Bronchial epithelial cell (primary cell): ENCODE measurements at regions not wholly inside any gene's neighbourhood (a gene's known extent, or its start where the extent isn't known, plus 50 kb on each side); places are given as distances from the start of the nearest gene placed in this dataset.

Experiments used
- DNase-seq: peaks from one replicate; pipeline ENCODE4 v3.0.0-alpha.2; 2010; ENCODE audit warnings: low read depth
- FAIRE-seq: peaks from 2 replicates; lab custom pipeline; 2011; peaks lifted over from hg19 to GRCh38; lab: Jason Lieb, UNC
- H3K27me3 ChIP-seq: 2 replicates; pipeline ENCODE4 v1.5.1; 2011; ENCODE audit warnings: low read length; ENCODE audit not compliant: control insufficient read depth, insufficient read depth
- H3K36me3 ChIP-seq: 2 replicates; pipeline ENCODE4 v1.5.1; 2011; ENCODE audit warnings: low read length; ENCODE audit not compliant: control insufficient read depth, insufficient read depth
- H3K4me3 ChIP-seq: 2 replicates; pipeline ENCODE4 v1.5.1; 2011; ENCODE audit warnings: mild to moderate bottlenecking, low read depth, low read length, control low read depth
- CTCF ChIP-seq: IDR thresholded peaks from 2 replicates; pipeline ENCODE4 v1.5.1; 2011; ENCODE audit warnings: mild to moderate bottlenecking, moderate library complexity, low read length, control low read depth, inconsistent platforms; ENCODE audit not compliant: insufficient read depth, severe bottlenecking

- TF ChIP-seq CTCF = no peak
- no peak for FAIRE-seq
- Histone ChIP-seq H3K36me3 (no peaks in the 10 kb centered on the region), H3K27me3 (no peaks in the 10 kb centered on the region), H3K4me3 (no peak overlapping the region)
- no peak for DNase-seq
These were observed 55.2 kb downstream of the RTL3 start for GRCh38 chrX:78603908-78604307.

- DNase-seq (no peak), FAIRE-seq (no peak)
- no peaks in the 10 kb centered on the region for H3K36me3 ChIP-seq
- no peaks in the 10 kb centered on the region for H3K27me3 ChIP-seq
- no peak for TF ChIP-seq CTCF
- no peak overlapping the region for H3K4me3 ChIP-seq
These were observed 63.1 kb downstream of the RTL3 start for GRCh38 chrX:78595901-78596502.

GRCh38 chrX:78593701-78594100 is 65.4 kb downstream of the RTL3 start:
- TF ChIP-seq CTCF = no peak

GRCh38 chrX:78592030-78592429 is 67.1 kb downstream of the RTL3 start:
- Histone ChIP-seq H3K4me3 (no peak overlapping the region), H3K27me3 (no peaks in the 10 kb centered on the region), H3K36me3 (no peaks in the 10 kb centered on the region)
- DNase-seq (no peak), FAIRE-seq (no peak)
- no peak for TF ChIP-seq CTCF

More at GRCh38 chrX:78593701-78594100, 65.4 kb downstream of the RTL3 start:
- FAIRE-seq = no peak
- no peak for DNase-seq
- H3K27me3 ChIP-seq = no peaks in the 10 kb centered on the region
- no peak overlapping the region for H3K4me3 ChIP-seq
- H3K36me3 ChIP-seq = no peaks in the 10 kb centered on the region

GRCh38 chrX:78574306-78574705 is 84.8 kb downstream of the RTL3 start:
- H3K27me3 ChIP-seq = no peaks in the 10 kb centered on the region
- no peak for FAIRE-seq

More at GRCh38 chrX:78574306-78574705, 84.8 kb downstream of the RTL3 start:
- DNase-seq = no peak
- H3K4me3 ChIP-seq = no peak overlapping the region
- no peak for TF ChIP-seq CTCF
- H3K36me3 ChIP-seq = no peaks in the 10 kb centered on the region
